ENCODE measurements at regions not wholly inside any gene's neighbourhood (a gene's known extent, or its start where the extent isn't known, plus 50 kb on each side); places are given as distances from the start of the nearest gene placed in this dataset.

- no peak for TF ChIP-seq EZH2phosphoT487 (IDR thresholded peaks at IDR 0.05; ENCODE audit: low read length)
- TF ChIP-seq, protein P1, sequence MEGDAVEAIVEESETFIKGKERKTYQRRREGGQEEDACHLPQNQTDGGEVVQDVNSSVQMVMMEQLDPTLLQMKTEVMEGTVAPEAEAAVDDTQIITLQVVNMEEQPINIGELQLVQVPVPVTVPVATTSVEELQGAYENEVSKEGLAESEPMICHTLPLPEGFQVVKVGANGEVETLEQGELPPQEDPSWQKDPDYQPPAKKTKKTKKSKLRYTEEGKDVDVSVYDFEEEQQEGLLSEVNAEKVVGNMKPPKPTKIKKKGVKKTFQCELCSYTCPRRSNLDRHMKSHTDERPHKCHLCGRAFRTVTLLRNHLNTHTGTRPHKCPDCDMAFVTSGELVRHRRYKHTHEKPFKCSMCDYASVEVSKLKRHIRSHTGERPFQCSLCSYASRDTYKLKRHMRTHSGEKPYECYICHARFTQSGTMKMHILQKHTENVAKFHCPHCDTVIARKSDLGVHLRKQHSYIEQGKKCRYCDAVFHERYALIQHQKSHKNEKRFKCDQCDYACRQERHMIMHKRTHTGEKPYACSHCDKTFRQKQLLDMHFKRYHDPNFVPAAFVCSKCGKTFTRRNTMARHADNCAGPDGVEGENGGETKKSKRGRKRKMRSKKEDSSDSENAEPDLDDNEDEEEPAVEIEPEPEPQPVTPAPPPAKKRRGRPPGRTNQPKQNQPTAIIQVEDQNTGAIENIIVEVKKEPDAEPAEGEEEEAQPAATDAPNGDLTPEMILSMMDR (IDR thresholded peaks at IDR 0.05; ENCODE audit: low read length) = no peak
- TF ChIP-seq EZH2 (optimal IDR thresholded peaks at IDR 0.05; ENCODE audit: low read depth, low read length) = no peak
- Histone ChIP-seq H3K9ac (ENCODE audit: low read length) (no peak overlapping the region), H3K9me2 (replicated peaks; ENCODE audit: insufficient read depth, low read length) (no peaks in the 10 kb centered on the region), H3K27ac (ENCODE audit: low read length) (no peak overlapping the region), H3K36me3 (replicated peaks; ENCODE audit: insufficient read depth, low read length) (no peaks in the 10 kb centered on the region), H4K20me1 (ENCODE audit: insufficient read depth, low read length) (no peaks in the 10 kb centered on the region), H3K9me3 (replicated peaks; ENCODE audit: insufficient read depth, low read length) (no peaks in the 10 kb centered on the region), H2AFZ (ENCODE audit: low read length) (no peak overlapping the region), H3K79me2 (ENCODE audit: low read length) (no peaks in the 10 kb centered on the region), H3F3A (ENCODE audit: insufficient read depth, low read length) (no peaks in the 10 kb centered on the region), H3K4me2 (ENCODE audit: low read depth, low read length) (no peak overlapping the region), H3K4me1 (ENCODE audit: low read length) (no peaks in the 10 kb centered on the region), H3K4me3 (ENCODE audit: low read length) (no peak overlapping the region), H3K27me3 (replicated peaks; ENCODE audit: insufficient read depth, low read length) (no peaks in the 10 kb centered on the region)
- no peak for DNase-seq
Measured at GRCh38 chr9:106156465-106156864, 462.1 kb downstream of the TMEM38B start.

GRCh38 chr9:106172265-106172664, 477.9 kb downstream of the TMEM38B start:
- H3K36me3 ChIP-seq (replicated peaks; ENCODE audit: insufficient read depth, low read length) = no peaks in the 10 kb centered on the region
- no peaks in the 10 kb centered on the region for H3K79me2 ChIP-seq (ENCODE audit: low read length)
- H3F3A ChIP-seq (ENCODE audit: insufficient read depth, low read length) = no peaks in the 10 kb centered on the region
- H3K27ac ChIP-seq (ENCODE audit: low read length) = no peak overlapping the region
- H3K9ac ChIP-seq (ENCODE audit: low read length) = no peak overlapping the region
- H3K4me3 ChIP-seq (ENCODE audit: low read length) = no peak overlapping the region
- H3K9me3 ChIP-seq (replicated peaks; ENCODE audit: insufficient read depth, low read length) = no peaks in the 10 kb centered on the region
- no peak for DNase-seq
- H3K4me1 ChIP-seq (ENCODE audit: low read length) = no peaks in the 10 kb centered on the region
- no peaks in the 10 kb centered on the region for H4K20me1 ChIP-seq (ENCODE audit: insufficient read depth, low read length)
- H2AFZ ChIP-seq (ENCODE audit: low read length) = no peak overlapping the region
- no peaks in the 10 kb centered on the region for H3K27me3 ChIP-seq (replicated peaks; ENCODE audit: insufficient read depth, low read length)
- H3K9me2 ChIP-seq (replicated peaks; ENCODE audit: insufficient read depth, low read length) = no peaks in the 10 kb centered on the region
- H3K4me2 ChIP-seq (ENCODE audit: low read depth, low read length) = no peak overlapping the region
- TF ChIP-seq EZH2 (optimal IDR thresholded peaks at IDR 0.05; ENCODE audit: low read depth, low read length) (no peak), EZH2phosphoT487 (IDR thresholded peaks at IDR 0.05; ENCODE audit: low read length) (no peak)
- TF ChIP-seq, protein P1 (IDR thresholded peaks at IDR 0.05; ENCODE audit: low read length) = no peak

GRCh38 chr9:106174346-106174745, 480.0 kb downstream of the TMEM38B start:
- TF ChIP-seq, protein P1 (IDR thresholded peaks at IDR 0.05; ENCODE audit: low read length) = no peak
- TF ChIP-seq EZH2 (optimal IDR thresholded peaks at IDR 0.05; ENCODE audit: low read depth, low read length) (no peak), EZH2phosphoT487 (IDR thresholded peaks at IDR 0.05; ENCODE audit: low read length) (no peak)
- no peak overlapping the region for H3K9ac ChIP-seq (ENCODE audit: low read length)
- H3F3A ChIP-seq (ENCODE audit: insufficient read depth, low read length) = no peaks in the 10 kb centered on the region
- H3K27ac ChIP-seq (ENCODE audit: low read length) = no peak overlapping the region
- no peaks in the 10 kb centered on the region for H3K9me2 ChIP-seq (replicated peaks; ENCODE audit: insufficient read depth, low read length)
- DNase-seq = no peak
- no peaks in the 10 kb centered on the region for H3K9me3 ChIP-seq (replicated peaks; ENCODE audit: insufficient read depth, low read length)
- H3K36me3 ChIP-seq (replicated peaks; ENCODE audit: insufficient read depth, low read length) = no peaks in the 10 kb centered on the region
- H3K4me2 ChIP-seq (ENCODE audit: low read depth, low read length) = no peak overlapping the region
- no peaks in the 10 kb centered on the region for H3K4me1 ChIP-seq (ENCODE audit: low read length)
- H3K27me3 ChIP-seq (replicated peaks; ENCODE audit: insufficient read depth, low read length) = no peaks in the 10 kb centered on the region
- no peak overlapping the region for H2AFZ ChIP-seq (ENCODE audit: low read length)
- H3K4me3 ChIP-seq (ENCODE audit: low read length) = no peak overlapping the region
- no peaks in the 10 kb centered on the region for H4K20me1 ChIP-seq (ENCODE audit: insufficient read depth, low read length)
- H3K79me2 ChIP-seq (ENCODE audit: low read length) = no peaks in the 10 kb centered on the region

Data from MM.1S (cell line).